HCT116 (cell line): ENCODE measurements at regions not wholly inside any gene's neighbourhood (a gene's known extent, or its start where the extent isn't known, plus 50 kb on each side); places are given as distances from the start of the nearest gene placed in this dataset.

ENCODE experiments used
- CEBPB ChIP-seq: IDR thresholded peaks from 2 replicates; pipeline ENCODE4 v1.6.1; 2012; ENCODE audit warnings: low read depth
- EZH2 ChIP-seq: fragments of 200-600 bp; sonication (generic); IDR thresholded peaks from 2 replicates; pipeline ENCODE4 v1.6.1; 2017; ENCODE audit warnings: antibody characterized with exemption, mixed run types
- POLR2A ChIP-seq: IDR thresholded peaks from 2 replicates; pipeline ENCODE4 v1.7.0; 2011; ENCODE audit warnings: borderline replicate concordance; ENCODE audit not compliant: insufficient read depth, insufficient read length; ENCODE audit errors: extremely low read depth
- POLR2AphosphoS5 ChIP-seq: IDR thresholded peaks from 2 replicates; pipeline ENCODE4 v1.6.1; 2011; ENCODE audit warnings: mild to moderate bottlenecking, low read depth, low read length, moderate library complexity
- SP1 ChIP-seq: IDR thresholded peaks from 2 replicates; pipeline ENCODE4 v1.6.1; 2012; ENCODE audit warnings: low read depth
- YY1 ChIP-seq: IDR thresholded peaks from 2 replicates; pipeline ENCODE4 v1.6.1; 2011; ENCODE audit warnings: low read length, low read depth, moderate library complexity, mild to moderate bottlenecking; ENCODE audit not compliant: insufficient replicate concordance; ENCODE audit errors: extremely low read depth
- ZNF274 ChIP-seq: fragments of 200-500 bp; sonication (Bioruptor generic); IDR thresholded peaks from 2 replicates; pipeline ENCODE4 v1.6.1; 2014; ENCODE audit warnings: mild to moderate bottlenecking, low read depth, low read length, inconsistent platforms
- TF ChIP-seq, protein P1 (sequence below), 3 experiments: fragments of 200-600 bp in 1 of 3; sonication (generic) in 1 of 3; IDR thresholded peaks in 2 of 3; conservative IDR thresholded peaks in 1 of 3; 2 replicates each; pipeline ENCODE4 v1.5.1; 2012 to 2017; ENCODE audit warnings: low read depth in 2 of 3, low read length in 2 of 3, antibody characterized with exemption in 1 of 3, borderline replicate concordance in 1 of 3, control low read depth in 1 of 3, mild to moderate bottlenecking in 1 of 3, mixed read lengths in 1 of 3, mixed run types in 1 of 3, moderate library complexity in 1 of 3; ENCODE audit not compliant: insufficient read depth in 1 of 3

DNA sequence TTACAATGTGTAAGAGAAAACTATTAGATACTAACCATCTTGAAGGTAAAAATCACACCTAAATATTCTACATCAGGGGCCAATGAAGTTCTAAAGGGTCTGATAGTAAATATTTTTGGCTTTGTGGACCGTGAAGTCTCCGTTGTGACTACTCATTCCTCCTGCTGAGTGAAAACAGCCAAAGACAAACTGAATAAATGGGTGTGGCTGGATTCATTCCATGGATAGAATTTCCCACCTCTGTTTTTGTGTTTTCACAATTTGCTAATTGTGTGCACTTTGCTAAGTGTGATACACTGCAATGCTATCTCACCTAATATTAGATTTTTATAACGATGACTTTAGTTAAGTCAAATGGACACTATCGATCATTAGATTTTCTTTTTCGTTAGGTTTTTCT is 1474.0 kb downstream of the PLA2G4A start:
- TF ChIP-seq POLR2AphosphoS5 (no peak), ZNF274 (no peak), SP1 (no peak), YY1 (no peak), EZH2 (no peak), CEBPB (no peak), POLR2A (no peak)
- TF ChIP-seq, protein P1, sequence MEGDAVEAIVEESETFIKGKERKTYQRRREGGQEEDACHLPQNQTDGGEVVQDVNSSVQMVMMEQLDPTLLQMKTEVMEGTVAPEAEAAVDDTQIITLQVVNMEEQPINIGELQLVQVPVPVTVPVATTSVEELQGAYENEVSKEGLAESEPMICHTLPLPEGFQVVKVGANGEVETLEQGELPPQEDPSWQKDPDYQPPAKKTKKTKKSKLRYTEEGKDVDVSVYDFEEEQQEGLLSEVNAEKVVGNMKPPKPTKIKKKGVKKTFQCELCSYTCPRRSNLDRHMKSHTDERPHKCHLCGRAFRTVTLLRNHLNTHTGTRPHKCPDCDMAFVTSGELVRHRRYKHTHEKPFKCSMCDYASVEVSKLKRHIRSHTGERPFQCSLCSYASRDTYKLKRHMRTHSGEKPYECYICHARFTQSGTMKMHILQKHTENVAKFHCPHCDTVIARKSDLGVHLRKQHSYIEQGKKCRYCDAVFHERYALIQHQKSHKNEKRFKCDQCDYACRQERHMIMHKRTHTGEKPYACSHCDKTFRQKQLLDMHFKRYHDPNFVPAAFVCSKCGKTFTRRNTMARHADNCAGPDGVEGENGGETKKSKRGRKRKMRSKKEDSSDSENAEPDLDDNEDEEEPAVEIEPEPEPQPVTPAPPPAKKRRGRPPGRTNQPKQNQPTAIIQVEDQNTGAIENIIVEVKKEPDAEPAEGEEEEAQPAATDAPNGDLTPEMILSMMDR (IDR thresholded peaks at IDR 0.05 in 2 of 3, conservative IDR thresholded peaks at IDR 0.05 in 1 of 3; ENCODE audit: borderline replicate concordance in 1 of 3, insufficient read depth in 1 of 3, low read depth in 2 of 3, low read length in 2 of 3) = no peak
